ENCODE measurements at regions not wholly inside any gene's neighbourhood (a gene's known extent, or its start where the extent isn't known, plus 50 kb on each side); places are given as distances from the start of the nearest gene placed in this dataset.

DNA sequence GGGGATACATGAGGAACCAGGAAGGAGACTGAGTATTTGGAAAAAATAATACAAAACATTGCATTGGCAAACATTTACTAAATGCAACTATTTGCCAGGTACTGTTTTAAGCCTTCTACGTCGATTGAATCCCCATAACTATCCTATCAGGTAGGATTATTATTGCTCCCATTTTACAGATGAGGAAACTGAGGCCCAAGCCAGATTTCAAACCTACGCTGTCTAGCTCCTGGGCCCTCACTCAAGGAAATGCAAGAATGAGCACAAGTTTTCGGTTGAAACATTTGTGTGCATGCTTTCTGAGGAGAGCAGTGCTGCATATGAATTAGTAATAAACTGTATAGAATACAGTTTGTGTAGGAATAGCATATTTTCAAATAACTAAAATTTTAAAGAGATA, 206.7 kb downstream of the CEP135 start:
- POLR2A ChIA-PET, result no interaction called here
- H3K4me2 ChIP-seq (ENCODE audit: low read length), result no peak overlapping the region
- no peak overlapping the region for H3K27ac ChIP-seq (ENCODE audit: low read depth, low read length)
- H3K9me3 ChIP-seq (ENCODE audit: control insufficient read depth in 1 of 2, insufficient read depth in 1 of 2, low read depth in 1 of 2, low read length in 2 of 2), result no peaks in the 10 kb centered on the region
- no peaks in the 10 kb centered on the region for H3K36me3 ChIP-seq (ENCODE audit: control insufficient read depth in 1 of 2, insufficient read depth in 2 of 2, low read length in 2 of 2)
- ATAC-seq (no peak), DNase-seq (ENCODE audit: low read depth, low spot score) (no peak)
- no peaks in the 10 kb centered on the region for H3K79me2 ChIP-seq (ENCODE audit: insufficient read depth, low read length)
- H3K4me3 ChIP-seq (replicated peaks in 1 of 2; ENCODE audit: low read depth in 1 of 2, low read length in 2 of 2), result no peak overlapping the region
- no peak overlapping the region for H2AFZ ChIP-seq (ENCODE audit: low read depth, low read length, poor library complexity, severe bottlenecking)
- no peaks in the 10 kb centered on the region for H3K9me2 ChIP-seq (ENCODE audit: insufficient read depth)
- TF ChIP-seq REST (IDR thresholded peaks at IDR 0.05; ENCODE audit: low read depth) (no peak), EZH2 (IDR thresholded peaks at IDR 0.05) (no peak), POLR2AphosphoS5 (IDR thresholded peaks at IDR 0.05; ENCODE audit: low read depth, low read length) (no peak), EZH2phosphoT487 (IDR thresholded peaks at IDR 0.05; ENCODE audit: borderline replicate concordance) (no peak), FOSL1 (IDR thresholded peaks at IDR 0.05; ENCODE audit: low read depth) (no peak)
- TF ChIP-seq, protein P1, sequence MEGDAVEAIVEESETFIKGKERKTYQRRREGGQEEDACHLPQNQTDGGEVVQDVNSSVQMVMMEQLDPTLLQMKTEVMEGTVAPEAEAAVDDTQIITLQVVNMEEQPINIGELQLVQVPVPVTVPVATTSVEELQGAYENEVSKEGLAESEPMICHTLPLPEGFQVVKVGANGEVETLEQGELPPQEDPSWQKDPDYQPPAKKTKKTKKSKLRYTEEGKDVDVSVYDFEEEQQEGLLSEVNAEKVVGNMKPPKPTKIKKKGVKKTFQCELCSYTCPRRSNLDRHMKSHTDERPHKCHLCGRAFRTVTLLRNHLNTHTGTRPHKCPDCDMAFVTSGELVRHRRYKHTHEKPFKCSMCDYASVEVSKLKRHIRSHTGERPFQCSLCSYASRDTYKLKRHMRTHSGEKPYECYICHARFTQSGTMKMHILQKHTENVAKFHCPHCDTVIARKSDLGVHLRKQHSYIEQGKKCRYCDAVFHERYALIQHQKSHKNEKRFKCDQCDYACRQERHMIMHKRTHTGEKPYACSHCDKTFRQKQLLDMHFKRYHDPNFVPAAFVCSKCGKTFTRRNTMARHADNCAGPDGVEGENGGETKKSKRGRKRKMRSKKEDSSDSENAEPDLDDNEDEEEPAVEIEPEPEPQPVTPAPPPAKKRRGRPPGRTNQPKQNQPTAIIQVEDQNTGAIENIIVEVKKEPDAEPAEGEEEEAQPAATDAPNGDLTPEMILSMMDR (IDR thresholded peaks at IDR 0.05 in 2 of 3, conservative IDR thresholded peaks at IDR 0.05 in 1 of 3; ENCODE audit: borderline replicate concordance in 1 of 3, insufficient read depth in 1 of 3, low read depth in 2 of 3, low read length in 2 of 3), result no peak
- CTCF ChIA-PET, result no interaction called here
- intact Hi-C loops (cut with micrococcal nuclease), result no loop called here
- no peaks in the 10 kb centered on the region for H4K20me1 ChIP-seq (ENCODE audit: insufficient read depth)
- RAD21 ChIA-PET (ENCODE audit: low non-redundant PET in 1 of 2, low total read pairs in 2 of 2, uncharacterized antibody in 2 of 2, unreplicated experiment in 2 of 2), result no interaction called here
- BruUV-seq (replicated peaks), result no TSS peak
- H3K4me1 ChIP-seq (ENCODE audit: control insufficient read depth in 1 of 2, insufficient read depth in 2 of 2, low read length in 2 of 2), result no peaks in the 10 kb centered on the region
- H3K9ac ChIP-seq (ENCODE audit: low read length), result no peak overlapping the region
- no peaks in the 10 kb centered on the region for H3K27me3 ChIP-seq (ENCODE audit: insufficient read depth, low read length)

Data from HCT116 (cell line).